Esophagus (tissue), 2 donors: ENCODE measurements at regions not wholly inside any gene's neighbourhood (a gene's known extent, or its start where the extent isn't known, plus 50 kb on each side); places are given as distances from the start of the nearest gene placed in this dataset.
"Not testable (repeated sequence)": the region's sequence is repeated elsewhere in the genome, so short reads cannot be mapped to it uniquely, and the experiment has no call there.

Source experiments
- H3K27ac ChIP-seq, 2 donors: one replicate each; pipeline ENCODE4 v1.5.1; 2013; ENCODE audit warnings: low read depth in 2 of 2, mild to moderate bottlenecking in 2 of 2, inconsistent platforms in 1 of 2, low read length in 1 of 2, moderate library complexity in 1 of 2
- H3K27me3 ChIP-seq, 2 donors: one replicate each; pipeline ENCODE4 v1.6.1; 2013; ENCODE audit warnings: low read length in 2 of 2, control low read depth in 1 of 2, mild to moderate bottlenecking in 1 of 2; ENCODE audit not compliant: insufficient read depth in 2 of 2, control insufficient read depth in 1 of 2
- H3K36me3 ChIP-seq, 2 donors: one replicate each; pipeline ENCODE4 v1.6.1; 2013; ENCODE audit warnings: low read length in 1 of 2; ENCODE audit not compliant: control insufficient read depth in 2 of 2, insufficient read depth in 2 of 2
- H3K4me1 ChIP-seq, 2 donors: one replicate each; pipeline ENCODE4 v1.6.1; 2013; ENCODE audit warnings: low read length in 1 of 2; ENCODE audit not compliant: control insufficient read depth in 2 of 2, insufficient read depth in 2 of 2
- H3K4me3 ChIP-seq, 2 donors: one replicate each; pipeline ENCODE4 v1.5.1; 2013; ENCODE audit warnings: low read length in 2 of 2, mild to moderate bottlenecking in 2 of 2, low read depth in 1 of 2, moderate library complexity in 1 of 2
- H3K9me3 ChIP-seq, 2 donors: one replicate each; pipeline ENCODE4 v1.6.1; 2013; ENCODE audit warnings: mild to moderate bottlenecking in 2 of 2, low read depth in 1 of 2, low read length in 1 of 2, moderate library complexity in 1 of 2; ENCODE audit not compliant: control insufficient read depth in 2 of 2, insufficient read depth in 1 of 2
- WGBS, 2 donors: extraction: QIAGEN DNeasy Blood & Tissue Kit; methylation state at CpG; one replicate each; pipeline ENCODE4 v1.1.7; 2013; 5-methylcytosine and 5-hydroxymethylcytosine counted together
- donor health status: healthy with polysubstance abuse.
- donor health status: Bipolar disorder and iron deficiency.

DNA sequence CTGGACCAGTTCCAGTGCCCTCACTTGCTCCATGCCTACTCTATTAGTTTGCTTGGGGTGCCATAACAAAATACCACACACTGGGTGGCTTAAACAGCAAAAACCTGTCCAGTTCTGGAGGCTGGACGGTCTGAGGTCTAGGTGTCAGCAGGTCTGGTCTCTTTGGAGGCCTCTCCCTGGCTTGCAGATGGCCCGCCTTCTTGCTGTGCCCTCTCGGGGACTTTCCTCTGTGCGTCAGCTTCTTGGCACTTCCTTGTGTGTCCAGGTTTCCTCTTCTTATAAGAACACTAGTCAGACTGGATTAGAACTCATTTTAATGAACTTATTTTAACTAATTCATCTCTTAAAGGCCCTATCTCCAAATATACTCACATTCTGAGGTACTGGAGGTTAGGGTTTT lies 97.2 kb downstream of the CARTPT start:
- Histone ChIP-seq H3K36me3 (no peaks in the 10 kb centered on the region), H3K4me1 (peaks cover 0 to 2% of the 10 kb centered on the region in 2 donors), H3K4me3 (no peak overlapping the region), H3K27me3 (no peaks in the 10 kb centered on the region), H3K27ac (peak overlapping the region in 1 of 2 donors; percentile 44), H3K9me3 (no peaks in the 10 kb centered on the region)
- 62 to 63% methylated on average over 4 of the region's 4 CpGs for WGBS, 2 donors

- Histone ChIP-seq H3K27me3 (no peaks in the 10 kb centered on the region), H3K4me3 (no peak overlapping the region), H3K36me3 (no peaks in the 10 kb centered on the region), H3K9me3 (no peaks in the 10 kb centered on the region), H3K27ac (no peak overlapping the region), H3K4me1 (peaks cover 0 to 2% of the 10 kb centered on the region in 2 donors)
- 87 to 89% methylated on average over 7 of the region's 7 CpGs for WGBS, 2 donors
Observed at GRCh38 chr5:71817891-71818290, 98.8 kb downstream of the CARTPT start.

DNA sequence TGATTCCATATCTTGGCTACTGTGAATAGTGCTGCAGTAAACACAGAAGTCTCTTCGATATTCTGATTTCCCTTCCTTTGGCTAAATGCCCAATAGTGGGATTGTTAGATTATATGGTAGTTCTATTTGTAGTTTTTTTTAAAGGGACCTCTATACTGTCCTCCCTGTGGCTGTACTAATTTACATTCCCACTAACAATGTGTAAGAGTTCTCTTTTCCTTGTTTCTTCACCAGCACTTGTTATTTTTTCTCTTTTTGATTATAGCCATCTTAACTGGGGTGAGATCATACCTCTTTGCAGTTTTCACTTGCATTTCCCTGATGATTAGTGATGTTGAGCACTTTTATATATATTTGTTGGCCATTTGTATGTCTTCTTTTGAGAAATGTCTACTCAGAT lies 102.0 kb downstream of the CARTPT start:
- Histone ChIP-seq H3K4me3 (no peak overlapping the region), H3K36me3 (no peaks in the 10 kb centered on the region), H3K9me3 (peaks cover 0 to 2% of the 10 kb centered on the region in 2 donors), H3K27me3 (no peaks in the 10 kb centered on the region), H3K4me1 (peaks cover 0 to 2% of the 10 kb centered on the region in 2 donors), H3K27ac (no peak overlapping the region)
- 86 to 96% methylated on average over 1 of the region's 1 CpG for WGBS, 2 donors

- not testable (repeated sequence) for H3K36me3 ChIP-seq, H3K4me3 ChIP-seq, H3K4me1 ChIP-seq, H3K27me3 ChIP-seq, H3K9me3 ChIP-seq, H3K27ac ChIP-seq
Observed at GRCh38 chr5:71822065-71822464, 103.0 kb downstream of the CARTPT start.

- no peak overlapping the region for H3K4me3 ChIP-seq
- H3K27me3 ChIP-seq, result no peaks in the 10 kb centered on the region
- no peak overlapping the region for H3K27ac ChIP-seq
- WGBS, 2 donors, result 87 to 88% methylated on average over 1 of the region's 1 CpG
- H3K9me3 ChIP-seq, result peaks cover 0 to 7% of the 10 kb centered on the region in 2 donors
- H3K36me3 ChIP-seq, result no peaks in the 10 kb centered on the region
- no peaks in the 10 kb centered on the region for H3K4me1 ChIP-seq
Observed at GRCh38 chr5:71825992-71826391, 106.9 kb downstream of the CARTPT start.

- H3K4me3 ChIP-seq, result no peak overlapping the region
- peaks cover 0 to 7% of the 10 kb centered on the region in 2 donors for H3K9me3 ChIP-seq
- no peaks in the 10 kb centered on the region for H3K36me3 ChIP-seq
- H3K27ac ChIP-seq, result no peak overlapping the region
- no peaks in the 10 kb centered on the region for H3K27me3 ChIP-seq
- H3K4me1 ChIP-seq, result no peaks in the 10 kb centered on the region
- 90 to 91% methylated on average over 2 of the region's 2 CpGs for WGBS, 2 donors
Observed at GRCh38 chr5:71828291-71829040, 109.4 kb downstream of the CARTPT start.

- H3K4me1 ChIP-seq, result no peaks in the 10 kb centered on the region
- no peaks in the 10 kb centered on the region for H3K27me3 ChIP-seq
- H3K4me3 ChIP-seq, result no peak overlapping the region
- 79 to 80% methylated on average over 5 of the region's 5 CpGs for WGBS, 2 donors
- H3K27ac ChIP-seq, result peak overlapping the region in 1 of 2 donors; percentile 3
- H3K9me3 ChIP-seq, result peaks cover 0 to 7% of the 10 kb centered on the region in 2 donors
- H3K36me3 ChIP-seq, result no peaks in the 10 kb centered on the region
Observed at GRCh38 chr5:71829206-71829605, 110.1 kb downstream of the CARTPT start.

GRCh38 chr5:71830681-71831539 lies 111.8 kb downstream of the CARTPT start:
- Histone ChIP-seq H3K27me3 (no peaks in the 10 kb centered on the region), H3K27ac (no peak overlapping the region), H3K4me3 (no peak overlapping the region), H3K9me3 (peaks cover 0 to 5% of the 10 kb centered on the region in 2 donors), H3K36me3 (no peaks in the 10 kb centered on the region), H3K4me1 (no peaks in the 10 kb centered on the region)
- 63 to 74% methylated on average over 4 of the region's 4 CpGs for WGBS, 2 donors

DNA sequence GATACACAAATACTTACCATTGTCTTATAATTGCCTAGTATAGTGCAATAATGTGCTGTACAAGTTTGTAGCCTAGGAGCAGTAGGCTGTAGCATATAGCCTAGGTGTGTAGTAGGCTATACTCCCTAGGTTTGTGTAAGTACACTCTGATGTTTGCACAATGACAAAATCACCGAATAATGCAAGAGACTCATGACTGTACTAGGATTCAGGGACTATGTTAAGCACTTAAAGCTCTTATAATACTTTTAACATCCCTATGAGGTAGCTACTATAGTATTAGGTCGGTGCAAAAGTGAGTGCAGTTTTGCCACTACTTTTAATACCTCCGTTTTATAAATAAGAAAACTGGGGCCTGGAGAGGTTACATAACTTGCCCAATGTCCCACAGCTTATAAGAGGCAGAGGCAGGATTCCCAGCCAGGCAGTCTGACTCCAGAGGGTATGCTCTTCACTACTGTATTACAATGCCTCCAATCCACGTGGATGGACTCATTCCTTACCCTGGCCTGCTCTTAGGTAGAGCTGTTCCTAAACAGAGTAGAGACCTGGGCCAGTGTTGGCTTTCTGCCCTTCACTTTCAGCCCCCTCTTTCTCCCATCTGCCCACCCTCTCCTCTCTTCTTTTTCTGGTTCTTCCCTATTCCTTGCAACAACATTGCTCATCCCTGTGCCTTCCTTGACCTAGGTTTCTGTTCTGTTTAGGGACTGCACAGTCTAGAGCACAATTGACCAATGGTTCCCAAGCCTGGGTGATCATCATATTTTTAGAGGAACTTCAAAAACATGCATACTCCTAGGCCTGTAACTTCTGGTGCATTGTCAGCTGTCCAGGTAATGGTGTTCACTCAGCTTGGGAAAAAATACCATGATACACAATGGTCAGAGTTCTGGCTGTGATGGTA lies 114.0 kb downstream of the CARTPT start:
- Histone ChIP-seq H3K27me3 (no peaks in the 10 kb centered on the region), H3K36me3 (no peaks in the 10 kb centered on the region), H3K4me3 (no peak overlapping the region), H3K4me1 (no peaks in the 10 kb centered on the region), H3K27ac (no peak overlapping the region), H3K9me3 (no peaks in the 10 kb centered on the region)
- 75 to 80% methylated on average over 4 of the region's 4 CpGs for WGBS, 2 donors
